H9 (cell line): ENCODE measurements at regions not wholly inside any gene's neighbourhood (a gene's known extent, or its start where the extent isn't known, plus 50 kb on each side); places are given as distances from the start of the nearest gene placed in this dataset.

ENCODE experiments used
- DNase-seq: peaks from one replicate; pipeline ENCODE4 v3.0.0-alpha.2; 2017
- H2AFZ ChIP-seq: one replicate; pipeline ENCODE4 v1.6.1; 2013; ENCODE audit warnings: mild to moderate bottlenecking, low read length, control low read depth, moderate library complexity
- H2AK5ac ChIP-seq: 2 replicates; pipeline ENCODE4 v1.6.1; 2013; ENCODE audit warnings: low read length, control low read depth, mixed read lengths; ENCODE audit not compliant: insufficient read length
- H2BK120ac ChIP-seq: one replicate; pipeline ENCODE4 v1.6.1; 2013; ENCODE audit warnings: low read depth, mild to moderate bottlenecking, low read length, control low read depth, inconsistent platforms; ENCODE audit not compliant: poor library complexity, severe bottlenecking
- H2BK12ac ChIP-seq: 2 replicates; pipeline ENCODE4 v1.6.1; 2013; ENCODE audit warnings: low read length, control low read depth, mixed read lengths, low read depth; ENCODE audit not compliant: insufficient read length
- H2BK15ac ChIP-seq: 2 replicates; pipeline ENCODE4 v1.6.1; 2013; ENCODE audit warnings: low read depth, low read length, control low read depth
- H2BK20ac ChIP-seq: one replicate; pipeline ENCODE4 v1.6.1; 2013; ENCODE audit warnings: low read depth, mild to moderate bottlenecking, low read length, control low read depth, inconsistent platforms; ENCODE audit not compliant: poor library complexity, severe bottlenecking
- H2BK5ac ChIP-seq: 2 replicates; pipeline ENCODE4 v1.6.1; 2013; ENCODE audit warnings: low read length, control low read depth, mixed read lengths; ENCODE audit not compliant: insufficient read length
- H3K14ac ChIP-seq: 2 replicates; pipeline ENCODE4 v1.6.1; 2013; ENCODE audit warnings: low read length, control low read depth; ENCODE audit not compliant: insufficient read depth
- H3K18ac ChIP-seq: 2 replicates; pipeline ENCODE4 v1.6.1; 2013; ENCODE audit warnings: low read depth, mild to moderate bottlenecking, mixed read lengths, low read length, control low read depth; ENCODE audit not compliant: insufficient read length
- H3K23ac ChIP-seq: 2 replicates; pipeline ENCODE4 v1.6.1; 2013; ENCODE audit warnings: low read length, control low read depth, mixed read lengths, low read depth; ENCODE audit not compliant: insufficient read length
- H3K23me2 ChIP-seq: 2 replicates; pipeline ENCODE4 v1.6.1; 2013; ENCODE audit warnings: low read depth, mild to moderate bottlenecking, mixed read lengths, low read length, control low read depth; ENCODE audit not compliant: insufficient read length, poor library complexity, severe bottlenecking
- H3K27ac ChIP-seq: 2 replicates; pipeline ENCODE4 v1.5.1; 2013; ENCODE audit warnings: low read length, control low read depth, mixed read lengths, low read depth; ENCODE audit not compliant: insufficient read length
- H3K27me3 ChIP-seq: 2 replicates; pipeline ENCODE4 v1.6.1; 2013; ENCODE audit warnings: low read length, control low read depth, inconsistent platforms; ENCODE audit not compliant: insufficient read depth
- H3K4ac ChIP-seq: 2 replicates; pipeline ENCODE4 v1.6.1; 2013; ENCODE audit warnings: low read depth, mild to moderate bottlenecking, control low read depth, inconsistent platforms, low read length, moderate library complexity
- H3K4me1 ChIP-seq: 2 replicates; pipeline ENCODE4 v1.6.1; 2013; ENCODE audit warnings: low read length, control low read depth, inconsistent platforms; ENCODE audit not compliant: insufficient read depth
- H3K4me2 ChIP-seq: 2 replicates; pipeline ENCODE4 v1.6.1; 2013; ENCODE audit warnings: low read length, control low read depth, mixed read lengths; ENCODE audit not compliant: insufficient read length, insufficient read depth
- H3K56ac ChIP-seq: 2 replicates; pipeline ENCODE4 v1.6.1; 2013; ENCODE audit warnings: low read depth, mild to moderate bottlenecking, mixed read lengths, low read length, control low read depth; ENCODE audit not compliant: insufficient read length
- H3K79me1 ChIP-seq: 2 replicates; pipeline ENCODE4 v1.6.1; 2013; ENCODE audit warnings: low read depth, mild to moderate bottlenecking, moderate library complexity, low read length, control low read depth, inconsistent platforms; ENCODE audit not compliant: insufficient read depth, poor library complexity, severe bottlenecking
- H3K79me2 ChIP-seq: 2 replicates; pipeline ENCODE4 v1.6.1; 2013; ENCODE audit warnings: low read length, control low read depth, inconsistent platforms; ENCODE audit not compliant: insufficient read depth
- H3K9ac ChIP-seq: 2 replicates; pipeline ENCODE4 v1.6.1; 2013; ENCODE audit warnings: low read length, control low read depth, mixed read lengths; ENCODE audit not compliant: insufficient read length; ENCODE audit errors: extremely low read depth
- H3K9me3 ChIP-seq: one replicate; pipeline ENCODE4 v1.6.1; 2013; ENCODE audit warnings: low read depth, low read length, inconsistent platforms; ENCODE audit not compliant: control insufficient read depth
- H3T11ph ChIP-seq: one replicate; pipeline ENCODE4 v1.6.1; 2013; ENCODE audit warnings: mild to moderate bottlenecking, low read length, control low read depth, inconsistent platforms
- H4K20me1 ChIP-seq: one replicate; pipeline ENCODE4 v1.6.1; 2013; ENCODE audit not compliant: control insufficient read depth, insufficient read length, insufficient read depth
- H4K5ac ChIP-seq: 2 replicates; pipeline ENCODE4 v1.6.1; 2013; ENCODE audit warnings: low read depth, mild to moderate bottlenecking, mixed read lengths, low read length, control low read depth; ENCODE audit not compliant: insufficient read length
- H4K8ac ChIP-seq: replicated peaks from 2 replicates; pipeline ENCODE4 v1.6.1; 2013; ENCODE audit warnings: low read length, control low read depth, mixed read lengths, low read depth; ENCODE audit not compliant: insufficient read length
- H4K91ac ChIP-seq: 2 replicates; pipeline ENCODE4 v1.6.1; 2013; ENCODE audit warnings: low read depth, mild to moderate bottlenecking, moderate library complexity, mixed read lengths, low read length, control low read depth; ENCODE audit not compliant: insufficient read length
- H3K27ac Mint-ChIP-seq, 3 experiments: 2 replicates in 2 of 3; 3 replicates in 1 of 3; pipeline ENCODE4 v1.8.0; 2020 to 2021; ENCODE audit warnings: mixed read lengths in 3 of 3, mild to moderate bottlenecking in 1 of 3, moderate library complexity in 1 of 3
- H3K27me3 Mint-ChIP-seq: 2 replicates; pipeline ENCODE4 v1.8.0; 2021; ENCODE audit warnings: low read depth, mild to moderate bottlenecking, moderate library complexity, mixed read lengths
- H3K36me3 Mint-ChIP-seq, 3 experiments: 2 replicates in 2 of 3; 3 replicates in 1 of 3; pipeline ENCODE4 v1.8.0; 2020 to 2021; ENCODE audit warnings: low read depth in 3 of 3, mixed read lengths in 3 of 3; ENCODE audit not compliant: insufficient read depth in 1 of 3
- H3K4me1 Mint-ChIP-seq, 2 experiments: 2 replicates each; pipeline ENCODE4 v1.8.0; 2020; ENCODE audit warnings: mixed read lengths in 2 of 2
- H3K4me3 Mint-ChIP-seq, 2 experiments: 2 replicates in 1 of 2; 3 replicates in 1 of 2; pipeline ENCODE4 v1.8.0; 2020 to 2021; ENCODE audit warnings: mild to moderate bottlenecking in 2 of 2, mixed read lengths in 2 of 2, moderate library complexity in 1 of 2
- H3K9me3 Mint-ChIP-seq, 2 experiments: 2 replicates in 1 of 2; 3 replicates in 1 of 2; pipeline ENCODE4 v1.8.0; 2020; ENCODE audit warnings: mild to moderate bottlenecking in 2 of 2, mixed read lengths in 2 of 2, moderate library complexity in 1 of 2
- WGBS: extraction: QIAGEN DNeasy Blood & Tissue Kit; methylation state at CpG from one replicate; pipeline ENCODE4 v1.1.7; 2013; ENCODE audit warnings: missing lambda C conversion rate, low lambda C conversion rate, mixed read lengths; ENCODE audit not compliant: insufficient read length; ENCODE audit errors: extremely low coverage; 5-methylcytosine and 5-hydroxymethylcytosine counted together
- TF ChIP-seq, protein P1 (sequence below): fragments of 200-600 bp; sonication (generic); conservative IDR thresholded peaks from 3 replicates; pipeline ENCODE4 v1.8.0; 2021; ENCODE audit warnings: antibody characterized with exemption, mild to moderate bottlenecking

DNA sequence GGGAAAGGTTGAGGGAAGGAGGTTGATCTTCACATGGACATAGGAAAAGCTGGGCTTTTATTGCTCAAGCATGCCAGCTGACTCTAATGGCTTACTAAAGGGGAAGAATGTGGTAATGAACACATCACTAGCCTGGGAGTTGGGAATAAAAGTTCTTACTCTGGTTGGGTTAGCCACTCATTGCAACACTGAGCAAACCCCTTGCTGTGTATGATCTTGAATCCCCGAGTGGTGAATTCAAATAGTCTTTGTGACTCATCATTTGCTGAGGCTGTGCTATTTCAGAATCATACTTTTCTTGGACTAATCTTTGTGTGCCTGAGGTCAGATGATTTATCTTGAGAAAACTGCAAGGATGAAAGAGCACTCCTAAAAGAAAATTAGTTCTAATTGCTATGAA lies 304.1 kb upstream of the ANO5 start:
- no peak overlapping the region for H3K4me3 Mint-ChIP-seq
- H3K9me3 Mint-ChIP-seq, result no peaks in the 10 kb centered on the region
- Histone ChIP-seq H3K4ac (no peak overlapping the region), H3K23ac (no peak overlapping the region), H3K18ac (no peak overlapping the region), H3K23me2 (no peaks in the 10 kb centered on the region), H3K9me3 (no peaks in the 10 kb centered on the region), H3K4me1 (no peaks in the 10 kb centered on the region), H2BK5ac (no peak overlapping the region), H3K27ac (no peak overlapping the region), H4K91ac (no peak overlapping the region), H2AK5ac (no peak overlapping the region), H2AFZ (no peak overlapping the region), H3K4me2 (no peak overlapping the region), H3K56ac (no peak overlapping the region), H2BK120ac (no peak overlapping the region), H4K20me1 (no peaks in the 10 kb centered on the region), H2BK12ac (no peak overlapping the region), H2BK20ac (no peak overlapping the region), H3T11ph (no peak overlapping the region), H2BK15ac (no peak overlapping the region), H3K27me3 (no peaks in the 10 kb centered on the region), H3K9ac (no peak overlapping the region), H3K79me1 (no peaks in the 10 kb centered on the region), H3K79me2 (no peaks in the 10 kb centered on the region), H4K8ac (no peak overlapping the region), H4K5ac (no peak overlapping the region), H3K14ac (no peak overlapping the region)
- H3K36me3 Mint-ChIP-seq, result no peaks in the 10 kb centered on the region
- no peaks in the 10 kb centered on the region; the same call in 1 of the 2 replicates for H3K27me3 Mint-ChIP-seq
- H3K4me1 Mint-ChIP-seq, result peaks cover 0 to 4% of the 10 kb centered on the region in 2 experiments; a peak in 1 of 4 replicates
- no CpG with 5 or more reads among the region's 1 CpG for WGBS
- DNase-seq, result no peak
- TF ChIP-seq, protein P1, sequence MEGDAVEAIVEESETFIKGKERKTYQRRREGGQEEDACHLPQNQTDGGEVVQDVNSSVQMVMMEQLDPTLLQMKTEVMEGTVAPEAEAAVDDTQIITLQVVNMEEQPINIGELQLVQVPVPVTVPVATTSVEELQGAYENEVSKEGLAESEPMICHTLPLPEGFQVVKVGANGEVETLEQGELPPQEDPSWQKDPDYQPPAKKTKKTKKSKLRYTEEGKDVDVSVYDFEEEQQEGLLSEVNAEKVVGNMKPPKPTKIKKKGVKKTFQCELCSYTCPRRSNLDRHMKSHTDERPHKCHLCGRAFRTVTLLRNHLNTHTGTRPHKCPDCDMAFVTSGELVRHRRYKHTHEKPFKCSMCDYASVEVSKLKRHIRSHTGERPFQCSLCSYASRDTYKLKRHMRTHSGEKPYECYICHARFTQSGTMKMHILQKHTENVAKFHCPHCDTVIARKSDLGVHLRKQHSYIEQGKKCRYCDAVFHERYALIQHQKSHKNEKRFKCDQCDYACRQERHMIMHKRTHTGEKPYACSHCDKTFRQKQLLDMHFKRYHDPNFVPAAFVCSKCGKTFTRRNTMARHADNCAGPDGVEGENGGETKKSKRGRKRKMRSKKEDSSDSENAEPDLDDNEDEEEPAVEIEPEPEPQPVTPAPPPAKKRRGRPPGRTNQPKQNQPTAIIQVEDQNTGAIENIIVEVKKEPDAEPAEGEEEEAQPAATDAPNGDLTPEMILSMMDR, result no peak
- no peak overlapping the region for H3K27ac Mint-ChIP-seq
